ENCODE measurements at regions not wholly inside any gene's neighbourhood (a gene's known extent, or its start where the extent isn't known, plus 50 kb on each side); places are given as distances from the start of the nearest gene placed in this dataset.

GRCh38 chr20:50251992-50252511 lies 61.4 kb downstream of the CEBPB start:
- H3K4me2 ChIP-seq (ENCODE audit: low read length, poor library complexity, severe bottlenecking) = no peak overlapping the region
- peak overlapping the region; percentile 64 for H2BK120ac ChIP-seq (ENCODE audit: low read depth, low read length)
- no peaks in the 10 kb centered on the region for H3K9me3 ChIP-seq (ENCODE audit: control insufficient read depth, low read length)
- no peak overlapping the region for H3K4ac ChIP-seq (ENCODE audit: low read depth in 1 of 2, low read length in 2 of 2)
- WGBS = 78% methylated on average over 4 of the region's 7 CpGs
- no peaks in the 10 kb centered on the region for H3K36me3 ChIP-seq (ENCODE audit: control insufficient read depth in 1 of 2, insufficient read depth in 2 of 2, low read depth in 1 of 2, low read length in 2 of 2)
- H2BK12ac ChIP-seq (ENCODE audit: low read length in 2 of 2) = peak overlapping the region; percentile 10 to 59
- H3K14ac ChIP-seq (ENCODE audit: low read length in 2 of 2) = no peak overlapping the region
- H3K23ac ChIP-seq (ENCODE audit: low read length in 2 of 2) = no peak overlapping the region
- H4K91ac ChIP-seq (ENCODE audit: low read length) = no peak overlapping the region
- no peak for DNase-seq
- H2BK5ac ChIP-seq (ENCODE audit: low read depth, low read length, poor library complexity, severe bottlenecking) = no peak overlapping the region
- no peaks in the 10 kb centered on the region for H3K79me1 ChIP-seq (replicated peaks; ENCODE audit: low read length, poor library complexity, severe bottlenecking)
- H3K4me3 ChIP-seq (ENCODE audit: insufficient read depth in 1 of 2, low read depth in 1 of 2, low read length in 2 of 2) = no peak overlapping the region
- no peaks in the 10 kb centered on the region for H3K27me3 ChIP-seq (ENCODE audit: control insufficient read depth in 1 of 2, insufficient read depth in 1 of 2, low read length in 2 of 2)
- peaks cover 15% of the 10 kb centered on the region for H3K4me1 ChIP-seq (ENCODE audit: control insufficient read depth, insufficient read depth, low read depth, low read length)
- H3K18ac ChIP-seq (ENCODE audit: low read depth in 1 of 2, low read length in 2 of 2) = peak overlapping the region in 1 of 2 experiments; percentile 19
- no peak overlapping the region for H2AFZ ChIP-seq (ENCODE audit: low read depth, low read length)
- no peak overlapping the region for H2BK15ac ChIP-seq (ENCODE audit: low read depth, poor library complexity, severe bottlenecking)
- H3K27ac ChIP-seq (ENCODE audit: low read length, poor library complexity, severe bottlenecking) = no peak overlapping the region
- peak overlapping the region; percentile 75 for H3K9ac ChIP-seq (ENCODE audit: low read length)
- H4K8ac ChIP-seq (ENCODE audit: low read length) = peak overlapping the region; percentile 59
- H2AK5ac ChIP-seq (ENCODE audit: low read length, severe bottlenecking) = no peak overlapping the region

- Histone ChIP-seq H3K79me1 (replicated peaks; ENCODE audit: low read length, poor library complexity, severe bottlenecking) (no peaks in the 10 kb centered on the region), H3K9ac (ENCODE audit: low read length) (peak overlapping the region; percentile 75), H2BK120ac (ENCODE audit: low read depth, low read length) (no peak overlapping the region), H2AFZ (ENCODE audit: low read depth, low read length) (no peak overlapping the region), H3K4me2 (ENCODE audit: low read length, poor library complexity, severe bottlenecking) (no peak overlapping the region), H4K8ac (ENCODE audit: low read length) (no peak overlapping the region), H2BK15ac (ENCODE audit: low read depth, poor library complexity, severe bottlenecking) (peak overlapping the region; percentile 60), H2BK5ac (ENCODE audit: low read depth, low read length, poor library complexity, severe bottlenecking) (no peak overlapping the region), H2AK5ac (ENCODE audit: low read length, severe bottlenecking) (peak overlapping the region; percentile 53), H3K4ac (ENCODE audit: low read depth in 1 of 2, low read length in 2 of 2) (no peak overlapping the region), H3K9me3 (ENCODE audit: control insufficient read depth, low read length) (no peaks in the 10 kb centered on the region), H2BK12ac (ENCODE audit: low read length in 2 of 2) (peak overlapping the region; percentile 51 to 79), H3K14ac (ENCODE audit: low read length in 2 of 2) (no peak overlapping the region), H4K91ac (ENCODE audit: low read length) (no peak overlapping the region), H3K4me1 (ENCODE audit: control insufficient read depth, insufficient read depth, low read depth, low read length) (peaks cover 15% of the 10 kb centered on the region), H3K27ac (ENCODE audit: low read length, poor library complexity, severe bottlenecking) (no peak overlapping the region), H3K36me3 (ENCODE audit: control insufficient read depth in 1 of 2, insufficient read depth in 2 of 2, low read depth in 1 of 2, low read length in 2 of 2) (no peaks in the 10 kb centered on the region), H3K23ac (ENCODE audit: low read length in 2 of 2) (no peak overlapping the region), H3K18ac (ENCODE audit: low read depth in 1 of 2, low read length in 2 of 2) (peak overlapping the region in 1 of 2 experiments; percentile 37), H3K4me3 (ENCODE audit: insufficient read depth in 1 of 2, low read depth in 1 of 2, low read length in 2 of 2) (no peak overlapping the region), H3K27me3 (ENCODE audit: control insufficient read depth in 1 of 2, insufficient read depth in 1 of 2, low read length in 2 of 2) (no peaks in the 10 kb centered on the region)
- WGBS = 77% methylated on average over 6 of the region's 7 CpGs
- DNase-seq = no peak
Observed at GRCh38 chr20:50252701-50253100, 62.1 kb downstream of the CEBPB start.

GRCh38 chr20:50253101-50253500 lies 62.5 kb downstream of the CEBPB start:
- DNase-seq = no peak
- Histone ChIP-seq H3K4me2 (ENCODE audit: low read length, poor library complexity, severe bottlenecking) (no peak overlapping the region), H2BK5ac (ENCODE audit: low read depth, low read length, poor library complexity, severe bottlenecking) (no peak overlapping the region), H2AFZ (ENCODE audit: low read depth, low read length) (no peak overlapping the region), H2BK15ac (ENCODE audit: low read depth, poor library complexity, severe bottlenecking) (peak overlapping the region; percentile 60), H3K14ac (ENCODE audit: low read length in 2 of 2) (no peak overlapping the region), H3K9me3 (ENCODE audit: control insufficient read depth, low read length) (no peaks in the 10 kb centered on the region), H3K27ac (ENCODE audit: low read length, poor library complexity, severe bottlenecking) (no peak overlapping the region), H3K18ac (ENCODE audit: low read depth in 1 of 2, low read length in 2 of 2) (no peak overlapping the region), H4K8ac (ENCODE audit: low read length) (no peak overlapping the region), H3K36me3 (ENCODE audit: control insufficient read depth in 1 of 2, insufficient read depth in 2 of 2, low read depth in 1 of 2, low read length in 2 of 2) (no peaks in the 10 kb centered on the region), H2BK120ac (ENCODE audit: low read depth, low read length) (no peak overlapping the region), H2AK5ac (ENCODE audit: low read length, severe bottlenecking) (peak overlapping the region; percentile 27), H3K9ac (ENCODE audit: low read length) (no peak overlapping the region), H4K91ac (ENCODE audit: low read length) (no peak overlapping the region), H3K4me1 (ENCODE audit: control insufficient read depth, insufficient read depth, low read depth, low read length) (peaks cover 14% of the 10 kb centered on the region), H3K4ac (ENCODE audit: low read depth in 1 of 2, low read length in 2 of 2) (no peak overlapping the region), H3K79me1 (replicated peaks; ENCODE audit: low read length, poor library complexity, severe bottlenecking) (no peaks in the 10 kb centered on the region), H3K4me3 (ENCODE audit: insufficient read depth in 1 of 2, low read depth in 1 of 2, low read length in 2 of 2) (no peak overlapping the region), H3K27me3 (ENCODE audit: control insufficient read depth in 1 of 2, insufficient read depth in 1 of 2, low read length in 2 of 2) (no peaks in the 10 kb centered on the region), H3K23ac (ENCODE audit: low read length in 2 of 2) (no peak overlapping the region), H2BK12ac (ENCODE audit: low read length in 2 of 2) (peak overlapping the region in 1 of 2 experiments; percentile 51)
- WGBS = 97% methylated on average over 10 of the region's 10 CpGs

- H4K8ac ChIP-seq (ENCODE audit: low read length) = no peak overlapping the region
- peaks cover 12% of the 10 kb centered on the region for H3K4me1 ChIP-seq (ENCODE audit: control insufficient read depth, insufficient read depth, low read depth, low read length)
- H3K14ac ChIP-seq (ENCODE audit: low read length in 2 of 2) = no peak overlapping the region
- no peak overlapping the region for H3K23ac ChIP-seq (ENCODE audit: low read length in 2 of 2)
- no peak overlapping the region for H4K91ac ChIP-seq (ENCODE audit: low read length)
- H3K9me3 ChIP-seq (ENCODE audit: control insufficient read depth, low read length) = no peaks in the 10 kb centered on the region
- no peak overlapping the region for H2BK120ac ChIP-seq (ENCODE audit: low read depth, low read length)
- no peak overlapping the region for H3K27ac ChIP-seq (ENCODE audit: low read length, poor library complexity, severe bottlenecking)
- no peak overlapping the region for H3K18ac ChIP-seq (ENCODE audit: low read depth in 1 of 2, low read length in 2 of 2)
- no peak overlapping the region for H3K4me3 ChIP-seq (ENCODE audit: insufficient read depth in 1 of 2, low read depth in 1 of 2, low read length in 2 of 2)
- H2BK5ac ChIP-seq (ENCODE audit: low read depth, low read length, poor library complexity, severe bottlenecking) = no peak overlapping the region
- H2BK15ac ChIP-seq (ENCODE audit: low read depth, poor library complexity, severe bottlenecking) = no peak overlapping the region
- no peak overlapping the region for H3K4me2 ChIP-seq (ENCODE audit: low read length, poor library complexity, severe bottlenecking)
- no peak for DNase-seq
- no peak overlapping the region for H3K9ac ChIP-seq (ENCODE audit: low read length)
- H3K79me1 ChIP-seq (replicated peaks; ENCODE audit: low read length, poor library complexity, severe bottlenecking) = no peaks in the 10 kb centered on the region
- H2AFZ ChIP-seq (ENCODE audit: low read depth, low read length) = no peak overlapping the region
- no peaks in the 10 kb centered on the region for H3K36me3 ChIP-seq (ENCODE audit: control insufficient read depth in 1 of 2, insufficient read depth in 2 of 2, low read depth in 1 of 2, low read length in 2 of 2)
- H3K27me3 ChIP-seq (ENCODE audit: control insufficient read depth in 1 of 2, insufficient read depth in 1 of 2, low read length in 2 of 2) = no peaks in the 10 kb centered on the region
- no peak overlapping the region for H3K4ac ChIP-seq (ENCODE audit: low read depth in 1 of 2, low read length in 2 of 2)
- 94% methylated on average over 10 of the region's 11 CpGs for WGBS
- no peak overlapping the region for H2AK5ac ChIP-seq (ENCODE audit: low read length, severe bottlenecking)
- H2BK12ac ChIP-seq (ENCODE audit: low read length in 2 of 2) = no peak overlapping the region
Observed at GRCh38 chr20:50254466-50255079, 63.9 kb downstream of the CEBPB start.

Measured in mesenchymal stem cell (in vitro differentiated cells and primary cell).